SHP77 treated with DMSO at 0.1 percent for 48 hours (cell line): ENCODE measurements at regions not wholly inside any gene's neighbourhood (a gene's known extent, or its start where the extent isn't known, plus 50 kb on each side); places are given as distances from the start of the nearest gene placed in this dataset.

ENCODE experiments used
- DNase-seq: peaks from one replicate; lab custom pipeline; 2025; lab: John Stamatoyannopoulos, UW

GRCh38 chrX:36436361-36436760 is 516.8 kb downstream of the CFAP47 start:
- DNase-seq = peak; percentile 38

GRCh38 chrX:36443007-36443406 is 523.5 kb downstream of the CFAP47 start:
- no peak for DNase-seq

DNA sequence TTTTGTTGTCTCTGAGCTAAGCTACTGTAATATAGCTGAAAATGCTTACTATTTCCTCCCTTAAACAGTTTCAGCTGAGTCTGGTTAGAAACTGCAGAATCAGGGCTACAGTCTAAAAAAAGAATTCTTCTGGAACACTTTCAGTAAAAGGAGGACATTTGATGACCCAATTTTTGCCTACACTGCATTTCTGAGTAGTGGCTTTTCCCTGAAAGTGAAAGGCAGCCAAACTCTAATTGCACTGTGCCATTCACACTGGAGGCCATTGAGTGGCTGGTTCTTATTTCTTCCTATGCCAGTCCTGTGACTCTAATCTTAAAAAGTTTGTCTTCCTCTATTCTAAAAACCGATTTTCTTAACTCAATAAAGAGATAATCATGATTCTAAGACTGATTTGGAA is 526.0 kb downstream of the CFAP47 start:
- no peak for DNase-seq

- no peak for DNase-seq
Measured at GRCh38 chrX:36462142-36462541, 542.6 kb downstream of the CFAP47 start.

GRCh38 chrX:36480441-36480990 is 527.6 kb upstream of the FAM47C start:
- DNase-seq = no peak

DNA sequence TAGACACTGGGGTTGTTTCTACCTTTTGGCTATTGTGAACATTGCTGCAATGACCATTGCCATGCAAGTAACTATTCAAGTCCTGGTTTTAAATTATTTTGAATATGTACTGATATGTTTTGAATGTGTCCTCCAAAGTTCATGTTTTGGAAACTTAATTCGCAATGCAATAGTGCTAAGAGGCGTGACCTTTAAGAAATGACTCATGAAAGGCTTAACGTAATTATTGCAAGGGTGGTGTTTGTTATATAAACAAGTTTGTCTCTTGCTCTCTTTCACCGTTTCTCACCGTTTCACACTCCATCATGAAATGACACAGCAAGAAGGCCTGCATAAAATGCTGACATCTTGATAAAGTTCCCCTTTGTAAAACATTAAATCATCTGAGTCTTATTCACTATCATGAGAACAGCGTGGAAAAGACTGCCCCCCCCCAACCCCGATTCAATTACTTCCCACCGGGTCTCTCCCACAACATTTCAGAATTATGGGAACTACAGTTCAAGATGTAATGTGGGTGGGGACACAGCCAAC is 506.9 kb upstream of the FAM47C start:
- DNase-seq = no peak

DNA sequence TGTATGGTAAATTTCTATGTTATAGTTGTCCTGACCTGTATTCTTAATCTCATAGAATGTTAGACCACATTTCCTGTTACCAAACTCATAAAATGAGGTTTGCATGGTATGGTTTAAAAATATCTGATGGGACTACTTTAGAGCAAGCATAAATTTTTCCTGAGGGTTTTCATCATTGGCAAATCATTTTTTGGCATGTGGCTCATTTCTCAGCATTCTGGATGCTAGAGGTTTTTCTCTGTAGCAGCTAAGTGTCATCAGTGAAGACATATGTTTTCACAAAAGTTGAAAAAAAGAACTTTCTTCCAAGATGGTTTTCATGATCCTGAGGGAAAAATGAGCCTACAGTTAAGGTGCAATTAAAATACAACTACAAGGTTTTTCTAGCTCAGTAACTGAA is 503.5 kb upstream of the FAM47C start:
- DNase-seq = no peak

- no peak for DNase-seq
Measured at GRCh38 chrX:36508042-36508441, 500.1 kb upstream of the FAM47C start.

DNA sequence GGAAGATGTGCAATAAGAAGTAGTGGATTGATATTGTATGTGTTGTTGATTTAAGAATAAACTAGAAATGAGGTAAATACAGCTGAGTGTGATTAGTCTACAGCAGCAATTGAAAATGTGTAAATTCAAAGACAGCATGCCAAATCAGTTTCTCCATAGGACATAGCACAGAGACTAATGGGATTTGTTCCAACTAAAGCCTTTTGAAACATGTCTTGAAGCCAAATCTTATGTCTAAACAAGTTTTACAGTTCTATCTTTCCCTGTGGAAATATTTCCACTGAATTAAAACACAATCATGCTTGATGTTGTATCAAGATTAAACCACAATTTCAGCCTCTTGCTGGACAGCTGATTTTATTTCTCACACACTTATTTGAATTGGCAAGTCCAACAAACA is 497.4 kb upstream of the FAM47C start:
- DNase-seq = no peak

DNA sequence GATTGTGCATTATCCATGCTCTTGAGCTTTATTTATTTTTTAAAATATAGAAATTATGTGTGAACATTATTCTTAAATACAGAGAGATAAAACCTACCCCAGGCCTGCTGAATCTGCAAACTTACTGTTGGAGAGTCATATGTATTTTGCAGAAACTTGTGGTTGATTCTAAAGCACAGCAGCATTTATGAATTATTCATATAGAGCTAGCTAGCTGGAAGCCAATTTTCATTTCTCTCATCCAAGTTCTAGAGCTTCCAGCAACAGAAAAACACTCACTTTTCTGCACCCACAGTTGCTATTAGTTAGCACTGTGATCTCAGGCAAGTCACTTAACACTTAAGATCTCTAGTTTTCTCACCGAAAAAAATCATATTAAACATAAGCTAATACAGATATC is 479.5 kb upstream of the FAM47C start:
- no peak for DNase-seq

- no peak for DNase-seq
Measured at GRCh38 chrX:36534900-36535299, 473.3 kb upstream of the FAM47C start.

DNA sequence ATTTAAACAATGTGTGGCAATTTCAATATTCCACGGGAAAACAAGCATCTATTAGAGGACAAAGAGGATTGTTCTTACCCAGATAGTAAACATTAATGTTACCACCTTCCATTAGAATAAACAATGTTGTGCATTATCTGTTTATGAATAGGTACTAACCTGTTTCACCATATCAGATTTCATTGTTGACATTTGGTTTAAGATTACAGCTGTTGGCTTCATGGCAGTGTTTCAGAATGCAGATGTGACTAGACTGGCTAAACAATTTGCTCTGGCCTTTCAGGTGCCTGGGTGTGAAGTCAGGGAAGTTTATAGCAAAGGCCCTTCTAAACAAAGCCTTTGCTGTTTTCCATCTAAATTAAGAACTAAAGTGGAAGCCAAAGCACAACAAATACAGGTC is 464.7 kb upstream of the FAM47C start:
- no peak for DNase-seq

DNA sequence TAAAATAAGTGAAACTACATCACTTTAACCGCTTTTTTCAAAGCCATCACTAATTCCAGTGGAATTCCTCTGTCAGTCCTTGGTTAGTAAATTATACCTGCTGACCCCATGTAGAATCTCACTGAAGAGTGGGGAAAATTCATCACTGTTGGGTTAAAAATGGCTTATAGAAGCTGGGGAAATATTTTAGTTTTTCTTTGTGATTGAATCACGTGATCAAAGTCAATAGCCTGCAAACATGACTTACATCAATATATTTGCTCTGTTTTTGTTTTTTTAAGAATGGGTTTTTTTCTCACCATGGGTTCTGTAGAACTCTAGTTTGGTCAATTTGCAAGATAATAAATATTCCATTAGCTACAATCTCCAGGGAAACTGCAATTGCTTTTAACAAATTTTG is 445.2 kb upstream of the FAM47C start:
- no peak for DNase-seq

DNA sequence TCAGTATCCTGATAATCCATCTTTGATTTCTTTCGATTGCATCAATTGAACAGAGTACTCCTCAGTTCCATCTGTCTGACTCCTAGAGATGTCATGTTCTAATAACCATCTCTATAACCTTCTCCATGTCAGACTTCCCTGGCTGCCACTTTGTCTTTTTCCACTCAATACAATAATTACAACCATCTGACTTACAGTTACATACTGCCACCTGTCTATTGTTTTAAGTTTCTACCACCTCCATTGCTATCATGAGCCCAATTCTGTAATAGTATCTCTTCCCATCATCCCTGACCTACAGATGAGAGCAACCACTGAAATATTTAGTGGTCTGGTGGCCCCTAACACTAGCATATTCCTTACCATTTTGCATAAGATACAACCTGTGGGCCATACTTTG is 439.2 kb upstream of the FAM47C start:
- DNase-seq = no peak

DNA sequence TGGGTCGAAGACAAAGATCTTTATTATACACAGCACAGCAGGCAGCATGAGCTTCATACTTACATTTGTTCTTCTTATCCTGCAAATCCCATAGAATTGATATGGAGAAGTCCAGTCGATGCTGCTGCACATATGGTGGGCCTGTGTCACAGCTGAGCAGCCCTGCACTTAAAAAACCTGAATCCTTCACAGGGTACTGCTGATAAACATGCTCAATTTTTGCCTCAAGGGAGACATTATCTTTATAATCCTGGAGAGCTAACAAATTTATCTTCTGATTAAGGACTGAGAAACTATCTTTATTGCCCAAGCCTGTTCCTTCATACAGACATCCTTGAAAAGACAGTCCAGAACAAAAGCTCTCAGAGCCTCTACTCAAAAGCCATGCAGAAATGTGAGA is 434.4 kb upstream of the FAM47C start:
- no peak for DNase-seq

GRCh38 chrX:36575670-36576069 is 432.5 kb upstream of the FAM47C start:
- DNase-seq = no peak

DNA sequence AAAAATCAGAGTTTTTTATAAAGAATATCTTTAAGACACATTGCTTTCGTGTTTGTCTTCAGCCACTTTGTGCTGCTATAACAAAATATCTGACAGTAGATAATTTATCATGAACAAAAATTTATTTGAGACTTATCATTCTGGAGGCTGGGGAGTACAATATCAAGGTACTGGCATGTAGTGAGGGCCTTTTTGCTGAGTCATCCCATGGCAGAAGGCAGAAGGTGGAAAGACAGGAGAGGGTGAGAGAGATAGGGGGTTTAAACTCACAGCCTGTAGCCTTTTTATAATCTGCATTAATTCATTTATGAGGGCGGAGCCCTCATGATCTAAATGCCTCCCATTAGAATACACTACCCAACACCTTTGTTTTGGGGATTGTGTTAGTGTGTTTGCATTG is 431.2 kb upstream of the FAM47C start:
- no peak for DNase-seq

DNA sequence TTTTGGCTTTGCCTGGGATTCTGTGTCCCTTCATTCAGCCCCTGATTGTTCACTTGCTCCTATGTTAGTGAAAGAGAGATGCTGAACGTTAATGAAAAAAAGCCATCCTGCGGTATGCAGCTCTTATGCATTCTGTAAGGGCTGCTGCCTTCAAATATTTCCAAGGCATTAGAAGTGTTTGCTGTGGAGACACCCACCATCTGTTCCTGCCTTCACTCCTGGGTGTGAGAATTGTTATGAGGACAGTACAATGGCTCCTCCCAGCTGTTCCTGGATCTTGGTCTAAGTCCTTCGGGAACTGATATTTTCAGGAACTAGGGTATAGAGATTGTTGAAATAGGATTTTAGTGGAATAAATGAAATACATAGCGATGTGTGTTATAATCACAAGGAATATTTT is 427.1 kb upstream of the FAM47C start:
- no peak for DNase-seq

- no peak for DNase-seq
Measured at GRCh38 chrX:36583674-36584073, 424.5 kb upstream of the FAM47C start.

- no peak for DNase-seq
Measured at GRCh38 chrX:36609616-36610585, 398.3 kb upstream of the FAM47C start.

DNA sequence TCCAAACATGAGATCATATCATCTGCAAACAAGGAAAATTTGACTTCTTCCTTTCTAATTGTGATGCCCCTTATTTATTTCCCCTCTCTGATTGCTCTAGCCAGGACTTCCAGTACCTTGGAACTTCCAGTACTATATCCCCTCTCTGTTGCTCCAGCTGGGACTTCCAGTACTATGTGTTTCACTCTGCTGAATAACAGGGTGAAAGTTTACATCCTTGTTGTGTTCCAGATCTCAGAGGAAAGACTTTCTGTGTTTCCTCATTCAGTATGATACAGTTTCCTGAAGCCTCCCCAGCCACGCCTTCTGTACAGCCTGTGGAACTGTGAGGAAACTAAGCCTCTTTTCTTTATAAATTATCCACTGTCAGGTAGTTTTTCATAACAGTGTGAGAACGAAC is 381.3 kb upstream of the FAM47C start:
- no peak for DNase-seq

DNA sequence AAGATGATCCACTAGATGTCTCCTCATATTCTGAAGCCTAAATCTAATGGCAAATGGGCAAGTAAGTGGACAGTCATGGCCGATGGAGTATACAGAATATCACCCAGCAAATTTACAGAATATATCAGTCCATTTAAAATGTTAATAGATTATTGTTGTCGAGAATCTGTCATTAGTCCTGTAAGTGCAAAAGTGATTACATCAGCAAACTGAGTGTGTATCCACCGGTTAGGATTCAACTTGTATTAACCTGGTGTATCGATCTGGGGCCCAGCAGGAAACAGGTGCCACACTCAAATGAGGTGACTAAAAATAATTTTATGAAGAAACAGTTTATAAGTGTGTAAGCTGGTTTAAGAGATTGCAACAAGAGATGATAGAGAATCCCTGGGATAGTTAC is 367.9 kb upstream of the FAM47C start:
- no peak for DNase-seq

- no peak for DNase-seq
Measured at GRCh38 chrX:36642052-36642451, 366.1 kb upstream of the FAM47C start.
